IMR-90 (cell line): ENCODE measurements at regions not wholly inside any gene's neighbourhood (a gene's known extent, or its start where the extent isn't known, plus 50 kb on each side); places are given as distances from the start of the nearest gene placed in this dataset.

Experiments
- ATAC-seq: fragments of 200-7000 bp; cut with Tn5 transposase; 2 replicates; pipeline ENCODE4 v1.9.1; 2020; ENCODE audit warnings: low read depth, mild to moderate bottlenecking, moderate library complexity
- BruUV-seq: library from RNA; stranded (reverse); fragments of 400-500 nt; replicated peaks from 2 replicates; lab custom pipeline; 2021; lab: Mats Ljungman, UMichigan
- CTCF ChIA-PET: fragments of 300-600 bp; formaldehyde crosslinking; extraction: SDS; loops from one replicate; lab custom pipeline; 2021; ENCODE audit warnings: antibody characterized with exemption; lab: Yijun Ruan, JAX
- POLR2A ChIA-PET: fragments of 300-600 bp; sonication (Branson Sonifier 250); formaldehyde crosslinking; loops from one replicate; lab custom pipeline; 2022; ENCODE audit warnings: antibody characterized with exemption; ENCODE audit not compliant: unreplicated experiment; lab: Charles Lee
- DNase-seq: peaks from one replicate; pipeline ENCODE4 v3.0.0; 2013
- H2AFZ ChIP-seq: replicated peaks from 2 replicates; pipeline ENCODE3; 2013; ENCODE audit warnings: low read length, mild to moderate bottlenecking; ENCODE audit not compliant: poor library complexity
- H2AK5ac ChIP-seq: 2 replicates; pipeline ENCODE4 v1.6.1; 2013; ENCODE audit warnings: low read depth, low read length, inconsistent platforms
- H2AK9ac ChIP-seq: replicated peaks from 2 replicates; pipeline ENCODE3; 2013; ENCODE audit warnings: mild to moderate bottlenecking, low read depth, low read length, moderate library complexity; ENCODE audit not compliant: poor library complexity
- H2BK120ac ChIP-seq: 2 replicates; pipeline ENCODE4 v1.6.1; 2013; ENCODE audit warnings: low read depth, low read length, inconsistent platforms
- H2BK15ac ChIP-seq: 3 replicates; pipeline ENCODE4 v1.6.1; 2013; ENCODE audit warnings: low read depth, low read length, inconsistent platforms
- H2BK20ac ChIP-seq: 2 replicates; pipeline ENCODE4 v1.6.1; 2013; ENCODE audit warnings: low read depth, mild to moderate bottlenecking, inconsistent platforms, low read length, moderate library complexity
- H2BK5ac ChIP-seq: 2 replicates; pipeline ENCODE4 v1.6.1; 2013; ENCODE audit warnings: mild to moderate bottlenecking, low read depth, low read length, inconsistent platforms; ENCODE audit not compliant: poor library complexity, severe bottlenecking
- H3K14ac ChIP-seq: replicated peaks from 2 replicates; pipeline ENCODE4 v1.6.1; 2013; ENCODE audit warnings: low read depth, low read length, inconsistent platforms
- H3K18ac ChIP-seq: 2 replicates; pipeline ENCODE4 v1.6.1; 2013; ENCODE audit warnings: low read depth, low read length, control low read depth
- H3K23ac ChIP-seq: 2 replicates; pipeline ENCODE4 v1.6.1; 2013; ENCODE audit warnings: low read depth, low read length, inconsistent platforms
- H3K27ac ChIP-seq: 2 replicates; pipeline ENCODE4 v1.5.1; 2013; ENCODE audit warnings: mild to moderate bottlenecking, control low read depth, low read length; ENCODE audit not compliant: insufficient read depth
- H3K27me3 ChIP-seq: 2 replicates; pipeline ENCODE4 v1.6.1; 2013; ENCODE audit warnings: low read length; ENCODE audit not compliant: control insufficient read depth, insufficient read depth
- H3K36me3 ChIP-seq: 2 replicates; pipeline ENCODE4 v1.6.1; 2013; ENCODE audit warnings: low read length, mixed read lengths; ENCODE audit not compliant: control insufficient read depth, insufficient read depth
- H3K4ac ChIP-seq: 2 replicates; pipeline ENCODE4 v1.6.1; 2013; ENCODE audit warnings: low read depth, low read length, inconsistent platforms
- H3K4me1 ChIP-seq: 2 replicates; pipeline ENCODE4 v1.6.1; 2013; ENCODE audit warnings: low read length, mixed read lengths; ENCODE audit not compliant: control insufficient read depth, insufficient read depth
- H3K4me2 ChIP-seq: 2 replicates; pipeline ENCODE4 v1.6.1; 2013; ENCODE audit warnings: low read depth, mild to moderate bottlenecking, control low read depth, low read length, moderate library complexity
- H3K4me3 ChIP-seq: 2 replicates; pipeline ENCODE4 v1.5.1; 2013; ENCODE audit warnings: low read depth, mild to moderate bottlenecking, control low read depth, low read length, moderate library complexity; ENCODE audit not compliant: insufficient read depth
- H3K56ac ChIP-seq: 2 replicates; pipeline ENCODE4 v1.6.1; 2013; ENCODE audit warnings: low read length, inconsistent platforms; ENCODE audit not compliant: insufficient read depth; ENCODE audit errors: extremely low read depth
- H3K79me1 ChIP-seq, 2 experiments: 2 replicates each; pipeline ENCODE4 v1.6.1; 2013; ENCODE audit warnings: low read length in 2 of 2, inconsistent platforms in 1 of 2, low read depth in 1 of 2
- H3K9ac ChIP-seq: 2 replicates; pipeline ENCODE4 v1.6.1; 2013; ENCODE audit warnings: low read depth, low read length, control low read depth
- H3K9me1 ChIP-seq: 2 replicates; pipeline ENCODE4 v1.6.1; 2013; ENCODE audit warnings: low read length, inconsistent platforms; ENCODE audit not compliant: insufficient read depth
- H3K9me3 ChIP-seq: 2 replicates; pipeline ENCODE4 v1.6.1; 2013; ENCODE audit warnings: low read length; ENCODE audit not compliant: control insufficient read depth, insufficient read depth
- H4K20me1 ChIP-seq: 2 replicates; pipeline ENCODE4 v1.6.1; 2013; ENCODE audit warnings: low read length, inconsistent platforms; ENCODE audit not compliant: insufficient read depth
- H4K5ac ChIP-seq: 2 replicates; pipeline ENCODE4 v1.6.1; 2013; ENCODE audit warnings: mild to moderate bottlenecking, low read depth, low read length, control low read depth
- H4K8ac ChIP-seq, 2 experiments: 2 replicates each; pipeline ENCODE4 v1.6.1; 2013; ENCODE audit warnings: low read depth in 2 of 2, low read length in 2 of 2, control low read depth in 1 of 2, inconsistent platforms in 1 of 2
- H4K91ac ChIP-seq: 2 replicates; pipeline ENCODE4 v1.6.1; 2013; ENCODE audit warnings: low read depth, low read length, inconsistent platforms; ENCODE audit not compliant: insufficient read depth
- MAFK ChIP-seq: IDR thresholded peaks from 2 replicates; pipeline ENCODE4 v1.6.1; 2012; ENCODE audit warnings: low read depth, low read length, improper control_type of control experiment
- WGBS, 2 experiments: methylation state at CpG; one replicate each; pipeline versions ENCODE4 v1.1.5 to v1.1.7; 2013; ENCODE audit warnings: missing lambda C conversion rate in 2 of 2; ENCODE audit not compliant: insufficient read length in 1 of 2; ENCODE audit errors: extremely low coverage in 2 of 2; 5-methylcytosine and 5-hydroxymethylcytosine counted together
- dilution Hi-C: fragments of 300-500 bp; cut with HindIII; formaldehyde crosslinking; loops from one replicate; pipeline ENCODE4 v1.14.3; 2018; ENCODE audit warnings: low sequenced_read_pairs; ENCODE audit not compliant: unreplicated experiment
- in situ Hi-C: fragments of 300-500 bp; cut with MboI; formaldehyde crosslinking; loops from 3 replicates; pipeline ENCODE4 v1.14.3; 2019; ENCODE audit warnings: low sequenced_read_pairs, inconsistent platforms, mixed read lengths
- intact Hi-C: fragments of 100-400 bp; cut with micrococcal nuclease; formaldehyde crosslinking; loops from 2 replicates; pipeline ENCODE4 v1.10.0; 2022
- TF ChIP-seq, protein P1 (sequence below): conservative IDR thresholded peaks from 2 replicates; pipeline ENCODE4 v1.5.1; 2012; ENCODE audit warnings: mild to moderate bottlenecking, low read depth, low read length, improper control_type of control experiment

DNA sequence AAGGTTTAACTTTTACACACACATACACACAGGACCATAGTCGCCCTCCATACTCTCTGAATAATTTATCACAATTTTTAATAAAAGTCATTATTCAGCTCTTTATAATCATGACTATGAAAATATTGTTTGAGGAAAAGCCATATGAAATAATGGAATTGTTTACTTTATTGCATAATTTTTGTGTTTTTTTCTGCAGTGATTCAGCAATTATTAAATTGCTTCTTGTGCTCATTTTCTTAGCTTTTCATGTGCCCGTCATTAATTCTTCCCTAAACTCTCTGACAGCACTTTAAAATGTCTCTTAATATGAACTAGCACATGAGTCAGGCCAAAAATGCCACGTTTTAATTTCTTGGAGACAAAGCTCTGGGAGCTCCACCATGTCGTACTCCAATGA is 77.5 kb upstream of the ALX4 start:
- no peak overlapping the region for H2BK5ac ChIP-seq
- no peak for DNase-seq
- no TSS peak for BruUV-seq
- no peak overlapping the region for H3K23ac ChIP-seq
- in situ Hi-C loops (no loop called here), dilution Hi-C loops (no loop called here), intact Hi-C loops (no loop called here)
- no peaks in the 10 kb centered on the region for H4K20me1 ChIP-seq
- ChIA-PET CTCF (no interaction called here), POLR2A (no interaction called here)
- H3K18ac ChIP-seq, result no peak overlapping the region
- no peaks in the 10 kb centered on the region for H3K4me1 ChIP-seq
- H2BK120ac ChIP-seq, result no peak overlapping the region
- H3K4ac ChIP-seq, result no peak overlapping the region
- no peak for TF ChIP-seq MAFK
- TF ChIP-seq, protein P1, sequence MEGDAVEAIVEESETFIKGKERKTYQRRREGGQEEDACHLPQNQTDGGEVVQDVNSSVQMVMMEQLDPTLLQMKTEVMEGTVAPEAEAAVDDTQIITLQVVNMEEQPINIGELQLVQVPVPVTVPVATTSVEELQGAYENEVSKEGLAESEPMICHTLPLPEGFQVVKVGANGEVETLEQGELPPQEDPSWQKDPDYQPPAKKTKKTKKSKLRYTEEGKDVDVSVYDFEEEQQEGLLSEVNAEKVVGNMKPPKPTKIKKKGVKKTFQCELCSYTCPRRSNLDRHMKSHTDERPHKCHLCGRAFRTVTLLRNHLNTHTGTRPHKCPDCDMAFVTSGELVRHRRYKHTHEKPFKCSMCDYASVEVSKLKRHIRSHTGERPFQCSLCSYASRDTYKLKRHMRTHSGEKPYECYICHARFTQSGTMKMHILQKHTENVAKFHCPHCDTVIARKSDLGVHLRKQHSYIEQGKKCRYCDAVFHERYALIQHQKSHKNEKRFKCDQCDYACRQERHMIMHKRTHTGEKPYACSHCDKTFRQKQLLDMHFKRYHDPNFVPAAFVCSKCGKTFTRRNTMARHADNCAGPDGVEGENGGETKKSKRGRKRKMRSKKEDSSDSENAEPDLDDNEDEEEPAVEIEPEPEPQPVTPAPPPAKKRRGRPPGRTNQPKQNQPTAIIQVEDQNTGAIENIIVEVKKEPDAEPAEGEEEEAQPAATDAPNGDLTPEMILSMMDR, result no peak
- no peak for ATAC-seq
- no peak overlapping the region for H4K8ac ChIP-seq
- no peak overlapping the region for H4K91ac ChIP-seq
- H3K14ac ChIP-seq, result no peak overlapping the region
- H3K36me3 ChIP-seq, result no peaks in the 10 kb centered on the region
- H3K9me1 ChIP-seq, result no peaks in the 10 kb centered on the region
- H3K27me3 ChIP-seq, result peaks cover 9% of the 10 kb centered on the region
- no peak overlapping the region for H2BK20ac ChIP-seq
- H2AK9ac ChIP-seq, result no peak overlapping the region
- no peaks in the 10 kb centered on the region for H3K79me1 ChIP-seq
- no peak overlapping the region for H4K5ac ChIP-seq
- peaks cover 5% of the 10 kb centered on the region for H3K9me3 ChIP-seq
- H3K4me2 ChIP-seq, result no peak overlapping the region
- H2AK5ac ChIP-seq, result no peak overlapping the region
- WGBS, 2 experiments, result no CpG with 5 or more reads among the region's 4 CpGs
- no peak overlapping the region for H2BK15ac ChIP-seq
- no peak overlapping the region for H3K4me3 ChIP-seq
- no peak overlapping the region for H3K9ac ChIP-seq
- no peak overlapping the region for H2AFZ ChIP-seq
- no peak overlapping the region for H3K56ac ChIP-seq
- no peak overlapping the region for H3K27ac ChIP-seq
